GM21529 (cell line): ENCODE measurements at regions not wholly inside any gene's neighbourhood (a gene's known extent, or its start where the extent isn't known, plus 50 kb on each side); places are given as distances from the start of the nearest gene placed in this dataset.
"Not testable (repeated sequence)": the region's sequence is repeated elsewhere in the genome, so short reads cannot be mapped to it uniquely, and the experiment has no call there.

ENCODE experiments used
- ATAC-seq: cut with Tn5 transposase; IDR thresholded peaks from one replicate; pipeline ENCODE4 v1.9.1; 2021; ENCODE audit not compliant: unreplicated experiment

GRCh38 chr6:121593011-121593641 lies 157.7 kb downstream of the GJA1 start:
- ATAC-seq = no peak

DNA sequence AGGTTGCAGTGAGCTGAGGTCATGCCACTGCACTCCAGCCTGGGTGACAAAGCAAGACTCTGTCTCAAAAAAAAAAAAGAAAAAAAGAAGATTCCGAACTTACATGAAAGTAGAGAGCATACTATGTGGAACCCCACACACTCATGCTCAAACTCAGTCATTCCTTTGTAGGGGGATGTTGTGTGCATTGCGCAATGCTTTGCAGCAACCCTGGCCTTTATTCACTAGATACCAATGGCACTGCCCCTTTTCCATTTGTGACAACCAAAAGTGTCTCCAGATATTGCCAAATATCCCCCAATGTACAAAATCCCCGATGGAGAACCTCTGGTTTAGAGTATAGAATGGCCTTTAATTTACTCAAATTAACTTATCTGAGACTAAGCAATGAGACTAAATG lies 158.6 kb downstream of the GJA1 start:
- no peak for ATAC-seq

DNA sequence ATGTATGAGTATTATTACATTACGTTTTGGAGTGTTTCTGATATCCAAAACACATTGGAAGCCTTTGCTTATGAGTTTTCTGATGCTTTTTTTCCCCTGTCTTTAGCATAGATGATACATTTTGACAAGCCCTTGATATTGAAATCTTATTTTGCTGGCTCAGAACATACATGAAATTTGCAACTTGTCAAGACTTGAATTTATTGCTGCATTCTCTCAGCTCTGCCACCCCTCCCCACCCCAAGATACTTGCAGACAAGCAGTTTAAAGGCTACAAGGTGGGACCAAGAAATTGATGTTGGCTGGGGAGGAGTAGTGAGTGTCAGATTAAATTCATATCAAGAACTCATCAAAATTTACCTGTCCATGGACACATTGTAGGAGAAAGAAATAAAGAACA lies 160.2 kb downstream of the GJA1 start:
- ATAC-seq = no peak

GRCh38 chr6:121596441-121596840 lies 161.0 kb downstream of the GJA1 start:
- no peak for ATAC-seq

GRCh38 chr6:121597654-121598053 lies 162.2 kb downstream of the GJA1 start:
- no peak for ATAC-seq

DNA sequence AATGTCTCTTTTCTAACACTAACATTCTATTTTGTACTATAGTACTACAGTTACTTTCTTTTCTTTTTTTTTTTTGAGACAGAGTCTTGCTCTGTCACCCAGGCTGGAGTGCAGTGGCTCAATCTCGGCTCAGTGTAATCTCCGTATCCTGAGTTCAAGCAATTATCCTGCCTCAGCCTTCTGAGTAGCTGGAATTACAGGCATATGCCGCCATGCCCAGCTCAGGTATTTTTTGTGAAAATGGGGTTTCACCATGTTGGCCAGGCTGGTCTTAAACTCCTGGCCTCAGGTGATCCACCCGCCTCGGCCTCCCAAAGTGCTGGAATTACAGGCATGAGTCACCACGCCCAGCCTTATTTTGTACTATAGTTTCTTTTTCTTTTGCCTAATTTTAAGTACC lies 163.9 kb downstream of the GJA1 start:
- ATAC-seq = not testable (repeated sequence)

DNA sequence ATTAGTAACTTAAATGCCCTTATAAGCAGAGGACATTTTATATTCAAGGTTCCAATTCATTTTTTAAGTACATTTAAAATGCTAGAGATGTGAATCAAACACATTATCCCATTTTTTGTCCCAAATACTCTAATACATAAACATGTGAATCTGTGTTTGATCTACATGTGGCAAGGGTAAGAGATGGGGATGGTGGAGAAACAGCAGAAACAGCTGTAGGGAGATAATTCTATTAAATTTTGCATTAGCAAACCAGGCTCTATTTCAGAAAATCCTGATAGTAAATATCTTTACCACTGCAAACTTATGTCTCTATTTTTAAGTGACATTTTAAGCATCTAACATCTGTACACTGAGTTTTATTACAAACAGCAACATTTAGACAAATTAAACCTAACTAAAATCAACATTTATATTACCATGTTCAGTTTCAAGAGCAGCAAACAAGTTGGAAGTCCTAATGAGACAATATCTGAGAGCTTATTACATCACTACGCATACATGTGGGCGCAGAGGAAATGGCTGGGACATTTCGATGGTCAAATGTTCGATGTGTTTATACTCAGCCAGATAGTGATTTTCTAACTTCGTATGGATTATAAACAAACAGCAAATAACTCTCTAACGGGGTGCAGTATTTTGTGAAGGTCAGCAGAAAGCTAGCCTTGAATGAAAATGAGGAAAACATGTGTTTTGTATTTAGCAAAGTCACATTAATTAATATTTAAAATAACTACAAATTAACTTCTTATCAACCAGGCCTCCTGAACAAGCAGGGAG lies 165.1 kb downstream of the GJA1 start:
- ATAC-seq = no peak

DNA sequence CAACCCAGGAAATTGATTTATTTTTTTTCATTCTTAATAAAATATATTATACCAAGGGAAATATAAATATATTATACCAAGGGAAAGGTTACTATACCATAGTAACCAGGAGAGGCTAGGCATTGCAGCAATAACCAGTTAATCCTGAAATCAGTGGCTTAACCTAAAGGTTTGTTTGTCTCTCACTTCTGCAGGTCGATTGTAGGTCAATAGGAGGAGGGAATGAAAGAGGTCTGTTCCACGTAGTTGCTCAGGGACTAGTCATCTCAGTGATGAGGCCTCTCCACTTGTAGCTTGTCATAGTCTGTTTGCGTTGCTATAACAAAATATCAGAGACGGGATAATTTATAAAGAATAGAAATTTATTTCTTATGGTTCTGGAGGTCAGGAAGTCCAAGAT lies 168.0 kb downstream of the GJA1 start:
- no peak for ATAC-seq

GRCh38 chr6:121607721-121608120 lies 172.3 kb downstream of the GJA1 start:
- no peak for ATAC-seq

GRCh38 chr6:121608270-121608669 lies 172.8 kb downstream of the GJA1 start:
- ATAC-seq = no peak

DNA sequence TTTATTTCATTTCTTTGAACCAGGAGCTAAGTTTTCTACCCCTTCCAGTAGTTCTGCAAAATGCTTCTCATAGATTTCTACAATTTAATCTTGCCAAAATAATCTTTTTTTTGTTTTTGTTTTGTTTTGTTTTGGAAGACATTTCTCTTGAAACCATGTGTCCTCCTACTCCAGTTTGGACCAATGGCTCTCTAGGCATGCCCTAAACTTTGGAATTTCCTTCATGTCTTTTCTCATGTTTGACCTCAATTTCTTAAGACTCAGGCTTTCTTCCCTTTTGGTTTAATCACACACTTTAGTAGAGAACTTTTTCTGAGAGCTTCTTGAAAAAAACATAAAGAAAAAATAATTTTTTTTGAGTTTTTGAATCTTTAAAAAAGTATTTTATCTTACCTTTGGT lies 173.8 kb downstream of the GJA1 start:
- no peak for ATAC-seq

- no peak for ATAC-seq
These were observed 177.5 kb downstream of the GJA1 start for GRCh38 chr6:121612927-121613326.

DNA sequence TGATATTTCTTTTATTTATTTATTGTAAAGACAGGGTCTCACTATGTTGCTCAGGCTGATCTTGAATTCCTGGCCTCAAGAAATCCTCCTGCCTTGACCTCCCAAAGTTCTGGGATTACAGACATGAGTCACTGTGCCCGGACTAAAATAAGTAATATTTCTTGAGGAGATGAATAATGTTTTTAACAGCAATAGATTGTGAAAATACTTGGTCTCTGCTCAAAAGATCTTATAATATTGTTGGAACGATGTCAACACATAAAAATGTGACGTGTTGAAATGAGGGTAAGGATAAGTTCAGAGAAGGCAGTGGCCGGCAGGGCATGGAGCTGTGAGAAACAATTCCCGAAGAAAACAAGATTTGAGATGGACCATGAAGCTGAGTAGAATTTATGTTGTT lies 178.7 kb downstream of the GJA1 start:
- ATAC-seq = no peak

DNA sequence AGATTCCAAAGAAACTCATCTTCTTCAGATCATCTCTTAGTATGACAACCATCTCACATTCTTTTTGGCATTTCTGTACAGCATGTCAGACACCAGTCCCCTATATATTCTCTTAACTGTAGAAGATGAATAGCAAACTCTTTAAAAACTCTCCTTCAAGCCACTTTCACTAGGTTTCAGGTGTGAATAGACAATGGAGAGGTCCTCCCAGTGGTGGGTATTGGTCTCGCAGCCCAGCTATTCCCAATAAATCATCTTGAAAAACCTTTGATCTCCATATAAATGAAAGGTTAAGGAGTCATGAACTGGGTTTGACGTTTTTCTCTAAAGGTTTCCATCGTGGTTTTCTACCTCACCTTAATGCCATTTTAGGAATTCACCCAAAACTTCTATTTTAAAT lies 180.0 kb downstream of the GJA1 start:
- ATAC-seq = no peak

DNA sequence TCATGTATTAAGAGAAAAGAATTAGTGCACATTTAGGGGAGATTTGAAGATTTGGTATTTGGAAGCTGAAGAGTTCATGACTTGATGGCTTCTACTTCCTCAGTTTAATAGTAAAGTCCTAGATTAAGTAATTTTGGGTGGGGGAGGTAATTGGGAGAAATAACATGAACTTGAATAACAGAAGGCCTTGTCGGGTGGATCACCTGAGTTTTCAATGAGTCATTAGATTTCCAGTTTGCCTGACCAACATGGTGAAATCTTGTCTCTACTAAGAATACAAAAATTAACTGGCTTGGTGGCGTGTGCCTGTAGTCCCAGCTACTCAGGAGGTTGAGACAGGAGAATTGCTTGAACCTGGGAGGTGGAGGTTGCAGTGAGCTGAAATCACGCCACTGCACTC lies 181.0 kb downstream of the GJA1 start:
- ATAC-seq = no peak

- ATAC-seq = no peak
These were observed 181.9 kb downstream of the GJA1 start for GRCh38 chr6:121617388-121617787.

- ATAC-seq = no peak
These were observed 183.6 kb downstream of the GJA1 start for GRCh38 chr6:121619013-121619412.

- no peak for ATAC-seq
These were observed 184.7 kb downstream of the GJA1 start for GRCh38 chr6:121619987-121620740.

- no peak for ATAC-seq
These were observed 192.3 kb downstream of the GJA1 start for GRCh38 chr6:121627761-121628160.

GRCh38 chr6:121630716-121631115 lies 195.3 kb downstream of the GJA1 start:
- no peak for ATAC-seq

DNA sequence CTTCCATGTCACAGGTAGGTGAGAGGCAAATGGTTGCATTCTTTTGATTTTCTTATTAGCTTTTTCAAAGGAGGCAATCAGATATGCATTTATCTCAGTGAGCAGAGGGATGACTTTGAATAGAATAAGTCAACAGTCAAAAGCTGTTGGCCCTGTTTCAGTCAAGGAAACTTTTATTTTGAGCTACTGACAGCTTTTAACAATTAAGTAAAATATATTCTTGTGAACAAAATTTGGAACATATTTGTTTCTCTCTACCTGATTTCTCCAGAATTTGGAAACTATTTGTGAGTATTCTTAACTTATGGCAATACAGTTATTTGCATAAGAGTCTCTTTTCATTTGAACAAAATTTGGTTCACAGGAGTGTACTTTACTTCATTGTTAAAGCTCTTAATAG lies 196.3 kb downstream of the GJA1 start:
- ATAC-seq = not testable (repeated sequence)

DNA sequence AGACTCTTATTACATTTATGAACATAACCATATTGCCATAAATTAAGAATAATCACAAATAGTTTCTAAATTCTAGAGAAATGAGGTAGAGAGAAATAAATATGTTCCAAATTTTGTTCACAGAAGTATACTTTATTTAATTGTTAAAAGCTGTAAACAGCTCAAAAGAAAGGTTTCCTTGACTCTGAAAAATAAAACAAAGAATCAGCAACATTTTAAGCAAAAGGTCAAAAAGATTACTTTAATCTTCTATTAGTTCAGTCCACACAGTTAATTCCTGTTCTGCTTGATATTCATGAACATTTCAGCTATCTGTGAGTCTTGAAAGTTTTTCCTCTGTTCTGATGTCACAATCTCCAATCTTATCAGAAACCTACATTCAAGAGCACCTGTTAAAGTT lies 197.9 kb downstream of the GJA1 start:
- ATAC-seq = no peak
